Upper lobe of right lung (tissue), 1 donor: ENCODE measurements at regions not wholly inside any gene's neighbourhood (a gene's known extent, or its start where the extent isn't known, plus 50 kb on each side); places are given as distances from the start of the nearest gene placed in this dataset.

ENCODE experiments used
- ATAC-seq: fragments of 200-7000 bp; cut with Tn5 transposase; one replicate; pipeline ENCODE4 v1.9.1; 2020; ENCODE audit warnings: mild to moderate bottlenecking, moderate library complexity
- DNase-seq: peaks from one replicate; pipeline ENCODE4 v3.0.0-alpha.2; 2020
- H3K27ac ChIP-seq: fragments of 200-600 bp; one replicate; pipeline ENCODE4 v1.8.0; 2022
- H3K27me3 ChIP-seq: fragments of 200-600 bp; one replicate; pipeline ENCODE4 v1.8.0; 2022; ENCODE audit warnings: mild to moderate bottlenecking
- H3K36me3 ChIP-seq: fragments of 200-600 bp; one replicate; pipeline ENCODE4 v1.8.0; 2022
- H3K4me1 ChIP-seq: fragments of 200-600 bp; one replicate; pipeline ENCODE4 v1.8.0; 2022
- H3K4me3 ChIP-seq: fragments of 200-600 bp; one replicate; pipeline ENCODE4 v1.8.0; 2022; ENCODE audit warnings: mild to moderate bottlenecking
- H3K9me3 ChIP-seq: fragments of 200-600 bp; one replicate; pipeline ENCODE4 v1.8.0; 2022
- CTCF ChIP-seq: fragments of 200-600 bp; IDR thresholded peaks from one replicate; pipeline ENCODE4 v1.8.0; 2022; ENCODE audit warnings: antibody characterized with exemption
- intact Hi-C: fragments of 100-400 bp; cut with DNase I; formaldehyde crosslinking; loops from one replicate; pipeline ENCODE4 v1.11.0; 2022
- donor health status: DM: no; HTN: yes; CAD: no; lungs with severe emphysema.

- H3K36me3 ChIP-seq, result no peaks in the 10 kb centered on the region
- ATAC-seq (peak; percentile 62), DNase-seq (peak; percentile 67)
- peak; percentile 42 for TF ChIP-seq CTCF
- no peak overlapping the region for H3K27ac ChIP-seq
- H3K27me3 ChIP-seq, result no peaks in the 10 kb centered on the region
- no peaks in the 10 kb centered on the region for H3K9me3 ChIP-seq
- intact Hi-C loops, result no loop called here
- no peaks in the 10 kb centered on the region for H3K4me1 ChIP-seq
- no peak overlapping the region for H3K4me3 ChIP-seq
These were observed 105.0 kb upstream of the ALK start for GRCh38 chr2:30026091-30027055.

DNA sequence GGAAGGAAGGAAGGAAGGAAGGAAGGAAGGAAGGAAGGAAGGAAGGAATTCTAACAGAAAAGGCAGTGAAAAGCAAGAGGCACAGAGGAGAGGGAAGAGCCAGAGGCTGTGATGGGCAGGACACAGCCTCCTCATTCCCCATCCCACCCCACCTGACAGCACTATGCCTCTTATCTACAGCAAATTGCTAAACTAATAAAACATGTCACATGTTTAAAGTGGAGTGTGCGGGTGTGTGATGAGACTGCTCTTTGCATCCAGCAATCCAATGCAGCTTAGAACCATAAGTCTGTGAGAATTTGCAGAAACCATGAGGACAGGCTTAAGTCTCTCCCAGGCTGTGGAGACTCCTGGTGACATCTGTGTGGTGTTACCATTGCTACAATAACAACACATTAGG, 108.4 kb upstream of the ALK start:
- no peak for TF ChIP-seq CTCF
- H3K27ac ChIP-seq, result no peak overlapping the region
- H3K36me3 ChIP-seq, result no peaks in the 10 kb centered on the region
- H3K4me1 ChIP-seq, result no peaks in the 10 kb centered on the region
- intact Hi-C loops, result no loop called here
- no peak overlapping the region for H3K4me3 ChIP-seq
- DNase-seq (no peak), ATAC-seq (no peak)
- no peaks in the 10 kb centered on the region for H3K27me3 ChIP-seq
- H3K9me3 ChIP-seq, result no peaks in the 10 kb centered on the region

DNA sequence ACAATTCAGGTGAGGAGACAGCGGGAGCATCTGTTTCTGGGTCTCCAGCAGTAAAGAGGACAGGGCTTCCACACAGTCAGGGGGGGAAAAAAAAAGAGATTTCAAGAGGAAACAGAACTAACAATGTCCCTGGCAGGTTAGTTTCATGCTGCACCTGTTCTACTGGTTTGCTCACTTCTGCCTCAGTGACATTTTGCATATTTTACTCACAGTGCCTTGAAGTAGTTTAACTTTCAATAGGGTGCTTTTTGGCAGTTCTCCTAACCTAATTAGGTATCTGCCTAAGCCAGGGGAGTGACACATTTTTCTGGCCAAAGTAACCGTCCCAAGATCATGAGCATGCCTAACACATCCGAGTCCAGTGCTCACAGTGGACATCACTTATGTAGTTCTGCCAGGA, 109.0 kb upstream of the ALK start:
- Histone ChIP-seq H3K4me1 (no peaks in the 10 kb centered on the region), H3K9me3 (no peaks in the 10 kb centered on the region), H3K4me3 (no peak overlapping the region), H3K27me3 (no peaks in the 10 kb centered on the region), H3K27ac (no peak overlapping the region), H3K36me3 (no peaks in the 10 kb centered on the region)
- intact Hi-C loops, result no loop called here
- TF ChIP-seq CTCF, result no peak
- DNase-seq (no peak), ATAC-seq (peak; percentile 24)

DNA sequence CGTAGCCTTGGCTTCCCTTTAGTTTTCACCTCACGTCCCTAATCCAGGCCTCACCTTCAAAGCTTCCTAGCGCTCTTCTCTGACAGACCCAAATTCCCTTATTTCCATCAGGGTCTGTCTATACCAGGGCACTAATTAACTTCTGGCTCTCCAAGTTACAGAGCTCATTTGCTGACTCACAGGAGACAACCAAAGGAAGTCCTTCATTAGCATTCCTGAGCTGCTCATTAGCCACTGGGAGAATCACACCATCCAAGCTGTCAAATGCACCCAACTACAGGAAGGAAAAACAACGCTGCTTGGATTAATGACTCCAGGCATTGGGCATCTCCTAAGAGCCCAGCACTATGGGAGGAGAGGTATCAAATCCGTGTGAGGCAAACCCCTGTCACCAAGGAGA, 109.8 kb upstream of the ALK start:
- H3K9me3 ChIP-seq, result no peaks in the 10 kb centered on the region
- intact Hi-C loops, result no loop called here
- DNase-seq (no peak), ATAC-seq (no peak)
- H3K27ac ChIP-seq, result no peak overlapping the region
- no peaks in the 10 kb centered on the region for H3K4me1 ChIP-seq
- H3K27me3 ChIP-seq, result no peaks in the 10 kb centered on the region
- no peaks in the 10 kb centered on the region for H3K36me3 ChIP-seq
- H3K4me3 ChIP-seq, result no peak overlapping the region
- TF ChIP-seq CTCF, result no peak

DNA sequence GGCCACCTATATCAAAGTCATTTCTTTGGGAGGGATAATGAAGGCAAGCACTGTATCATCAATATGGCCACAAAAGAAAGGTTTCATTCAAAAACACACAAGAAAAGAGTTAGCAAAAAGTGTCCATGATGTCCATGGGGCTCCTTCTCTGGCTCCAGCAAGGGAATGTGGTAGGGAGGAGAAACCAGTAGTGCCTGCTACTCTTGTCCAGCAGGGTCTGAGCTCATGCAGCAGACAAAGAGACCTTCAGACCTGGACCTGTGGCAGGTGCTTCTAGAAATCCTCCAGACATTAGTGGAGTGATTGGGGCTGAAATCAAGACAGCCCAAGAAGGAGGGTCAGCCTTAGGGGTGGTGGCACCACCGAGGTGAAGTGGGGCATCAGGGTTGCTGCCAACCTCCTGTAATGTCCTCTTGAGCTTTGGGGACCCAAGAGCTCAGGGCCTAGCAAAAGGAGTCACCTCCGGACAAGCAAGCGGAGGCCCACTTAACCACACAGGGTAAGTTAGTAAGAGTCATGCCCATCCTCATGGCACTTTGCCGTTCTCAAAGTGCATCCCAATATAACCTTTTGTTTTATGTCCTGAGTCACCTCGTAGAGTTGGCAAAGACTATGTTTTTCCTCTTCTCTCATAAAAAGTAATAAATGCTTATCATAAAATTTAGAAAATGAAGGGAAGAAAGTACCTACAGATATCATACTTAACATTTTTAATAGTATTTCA, 112.6 kb upstream of the YPEL5 start:
- H3K27me3 ChIP-seq, result no peaks in the 10 kb centered on the region
- no peak overlapping the region for H3K27ac ChIP-seq
- H3K36me3 ChIP-seq, result no peaks in the 10 kb centered on the region
- H3K4me3 ChIP-seq, result no peak overlapping the region
- ATAC-seq (no peak), DNase-seq (no peak)
- H3K4me1 ChIP-seq, result no peaks in the 10 kb centered on the region
- no peak for TF ChIP-seq CTCF
- intact Hi-C loops, result no loop called here
- no peaks in the 10 kb centered on the region for H3K9me3 ChIP-seq
